AG09319 (cell line): ENCODE measurements at regions not wholly inside any gene's neighbourhood (a gene's known extent, or its start where the extent isn't known, plus 50 kb on each side); places are given as distances from the start of the nearest gene placed in this dataset.

Experiments used
- DNase-seq: peaks from one replicate; pipeline ENCODE4 v3.0.0-alpha.2; 2010; ENCODE audit warnings: low read depth; ENCODE audit errors: extremely low read depth
- TF ChIP-seq, protein P1 (sequence below): IDR thresholded peaks from 2 replicates; pipeline ENCODE4 v1.5.1; 2011; ENCODE audit warnings: low read depth, mild to moderate bottlenecking, inconsistent platforms, low read length, moderate library complexity

DNA sequence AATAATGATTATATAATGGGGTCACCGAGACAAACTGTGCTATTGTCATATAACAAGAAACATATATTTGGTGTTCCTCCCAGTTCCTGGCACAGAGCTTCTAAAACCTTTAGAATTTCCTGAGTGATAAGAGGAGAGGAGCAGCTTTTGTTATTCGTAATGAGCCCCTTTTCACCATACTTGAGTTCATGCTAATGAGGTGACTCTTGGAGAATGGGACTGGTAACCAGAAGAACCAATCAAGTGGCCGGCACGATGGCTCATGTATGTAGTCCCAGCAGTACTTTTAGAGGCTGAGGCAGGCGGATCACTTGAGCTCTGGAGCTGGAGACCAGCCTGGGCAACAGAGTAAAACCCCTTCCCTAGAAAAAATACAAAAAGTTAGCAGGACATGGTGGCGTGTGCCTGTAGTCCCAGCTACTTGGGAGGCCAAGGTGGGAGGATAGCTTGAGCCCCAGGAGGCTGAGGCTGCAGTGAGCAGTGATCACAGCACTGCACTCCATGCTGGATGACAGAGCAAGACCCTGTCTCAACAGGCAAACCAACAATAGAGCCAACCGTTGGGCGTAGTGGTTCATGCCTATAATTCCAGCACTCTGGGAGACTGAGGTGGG, 62.7 kb upstream of the FTH1 start:
- no peak for DNase-seq
- TF ChIP-seq, protein P1, sequence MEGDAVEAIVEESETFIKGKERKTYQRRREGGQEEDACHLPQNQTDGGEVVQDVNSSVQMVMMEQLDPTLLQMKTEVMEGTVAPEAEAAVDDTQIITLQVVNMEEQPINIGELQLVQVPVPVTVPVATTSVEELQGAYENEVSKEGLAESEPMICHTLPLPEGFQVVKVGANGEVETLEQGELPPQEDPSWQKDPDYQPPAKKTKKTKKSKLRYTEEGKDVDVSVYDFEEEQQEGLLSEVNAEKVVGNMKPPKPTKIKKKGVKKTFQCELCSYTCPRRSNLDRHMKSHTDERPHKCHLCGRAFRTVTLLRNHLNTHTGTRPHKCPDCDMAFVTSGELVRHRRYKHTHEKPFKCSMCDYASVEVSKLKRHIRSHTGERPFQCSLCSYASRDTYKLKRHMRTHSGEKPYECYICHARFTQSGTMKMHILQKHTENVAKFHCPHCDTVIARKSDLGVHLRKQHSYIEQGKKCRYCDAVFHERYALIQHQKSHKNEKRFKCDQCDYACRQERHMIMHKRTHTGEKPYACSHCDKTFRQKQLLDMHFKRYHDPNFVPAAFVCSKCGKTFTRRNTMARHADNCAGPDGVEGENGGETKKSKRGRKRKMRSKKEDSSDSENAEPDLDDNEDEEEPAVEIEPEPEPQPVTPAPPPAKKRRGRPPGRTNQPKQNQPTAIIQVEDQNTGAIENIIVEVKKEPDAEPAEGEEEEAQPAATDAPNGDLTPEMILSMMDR: no peak

DNA sequence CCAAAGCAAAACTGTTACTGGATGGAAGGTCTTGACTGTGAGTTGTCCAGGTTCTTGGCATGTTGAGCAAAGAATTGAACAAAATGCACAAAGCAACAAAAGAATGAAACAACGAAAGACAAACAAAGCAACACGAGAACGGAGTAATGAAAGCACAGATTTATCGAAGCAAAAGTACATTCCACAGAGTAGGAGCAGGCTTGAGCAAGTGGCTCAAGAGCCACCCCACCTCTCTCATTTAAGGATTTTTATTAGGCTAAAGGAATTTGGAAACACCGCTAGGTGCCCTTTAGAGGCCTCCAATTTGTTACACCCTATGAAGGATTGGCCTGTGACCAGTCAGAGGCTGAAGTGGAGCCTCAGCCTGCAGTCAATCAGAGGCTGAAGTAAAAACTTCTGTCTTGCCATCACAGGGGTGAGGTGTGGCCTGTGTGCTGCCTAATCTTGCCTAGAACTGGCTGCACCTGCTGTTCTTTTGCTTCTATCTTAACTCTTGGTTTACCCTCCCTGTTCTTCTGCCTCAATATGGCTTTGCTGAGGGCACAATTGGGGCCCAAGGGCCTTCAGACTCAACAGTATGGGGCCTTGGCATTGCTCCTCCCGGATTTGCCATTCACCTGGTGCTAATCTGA, 59.4 kb upstream of the FTH1 start:
- no peak for DNase-seq
- TF ChIP-seq, protein P1: no peak

DNA sequence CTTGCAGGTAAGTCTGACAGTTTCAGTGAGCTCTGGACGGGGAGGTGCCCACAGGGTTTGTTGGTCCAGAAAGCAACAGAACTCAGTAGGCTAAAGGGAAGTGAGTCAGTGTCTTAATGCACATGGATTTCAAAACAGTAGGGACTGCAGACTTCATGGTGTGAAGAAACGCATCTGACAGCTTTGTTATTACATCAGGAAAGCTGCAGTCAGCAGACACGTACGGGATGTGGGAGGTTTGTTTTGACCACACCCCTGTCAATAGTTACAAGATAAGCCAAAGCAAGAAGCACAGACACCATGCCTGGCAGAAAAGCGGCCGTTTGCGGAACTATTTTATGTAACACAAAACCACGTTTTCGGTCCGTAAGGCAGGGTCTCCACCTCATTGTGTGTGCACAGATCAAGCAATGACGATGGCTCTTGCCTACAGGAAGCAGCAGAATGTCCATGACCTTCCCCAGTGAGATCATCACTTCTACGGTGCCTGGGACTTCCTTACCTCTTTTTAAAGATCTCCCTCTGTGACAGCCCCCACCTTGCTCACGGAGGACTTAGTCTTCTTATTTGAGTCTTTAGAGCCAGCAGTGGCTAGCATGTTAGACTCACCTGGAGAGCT, 58.2 kb upstream of the FTH1 start:
- TF ChIP-seq, protein P1: no peak
- DNase-seq: peak; percentile 66

DNA sequence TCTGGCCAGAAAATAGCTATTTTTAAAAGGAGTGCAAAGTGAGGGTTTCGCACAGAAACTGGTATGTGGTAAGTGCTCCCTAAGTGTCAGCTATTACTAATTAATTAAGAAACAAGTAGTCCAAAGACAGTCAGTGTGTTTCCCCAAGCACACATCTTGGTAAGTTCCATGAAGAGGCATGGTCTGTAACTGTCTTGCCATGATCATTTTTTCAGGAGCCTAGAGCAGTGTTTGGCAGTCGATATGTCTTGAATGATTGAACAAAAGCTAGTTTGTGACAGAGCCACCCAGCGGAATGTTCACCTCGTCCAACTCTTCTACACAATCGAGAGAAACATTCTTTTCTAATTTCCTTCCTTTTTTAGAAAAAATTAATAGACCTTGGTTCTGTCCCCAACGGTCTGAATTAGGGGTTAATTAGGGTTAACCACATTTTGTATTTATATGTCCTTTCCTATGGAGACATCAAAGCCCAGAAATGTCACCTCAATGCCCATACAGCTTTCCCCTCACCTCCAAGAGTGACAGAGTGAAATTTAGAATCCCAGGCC, 57.6 kb upstream of the FTH1 start:
- no peak for DNase-seq
- TF ChIP-seq, protein P1: no peak

DNA sequence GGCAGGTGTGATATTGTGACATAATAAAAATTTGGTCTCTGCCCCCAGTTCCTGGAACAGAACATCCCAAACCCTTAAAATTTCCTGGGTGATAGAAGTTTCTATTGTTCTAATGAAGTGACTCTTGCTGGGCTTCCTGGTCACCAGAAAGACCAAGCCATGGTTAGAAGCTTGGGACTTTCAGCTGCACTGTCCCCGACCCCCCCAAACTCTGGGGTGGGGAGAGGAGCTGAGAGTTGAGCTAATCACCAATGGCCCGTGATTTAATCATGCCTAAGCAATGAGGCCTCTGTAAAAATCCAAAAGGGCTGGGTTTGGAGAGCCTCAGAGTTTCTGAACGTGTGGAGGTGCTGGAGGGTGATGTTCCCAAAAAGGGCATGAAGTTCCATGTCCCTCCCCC, 54.8 kb upstream of the FTH1 start:
- DNase-seq: no peak

DNA sequence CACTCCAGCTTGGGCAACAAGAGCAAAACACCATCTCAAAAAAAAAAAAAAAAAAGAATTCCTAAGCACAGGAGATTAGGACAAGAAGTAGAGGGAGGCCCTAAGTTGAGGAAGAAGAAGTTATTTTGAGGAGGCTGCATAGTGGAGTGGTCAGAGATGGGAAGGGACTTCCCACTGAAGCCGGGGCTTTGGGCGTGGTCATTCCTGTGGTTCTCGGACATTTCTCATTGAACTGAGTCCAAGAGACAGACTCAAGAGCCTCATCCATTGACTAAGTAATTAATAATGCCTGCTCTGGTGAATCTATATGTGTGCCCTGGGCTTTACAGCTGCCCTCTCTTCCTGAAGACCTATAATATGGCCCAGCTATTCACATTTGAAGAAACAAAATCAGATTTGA, 53.2 kb upstream of the FTH1 start:
- TF ChIP-seq, protein P1: no peak
- no peak for DNase-seq

More for the DNA sequence above, 54.8 kb upstream of the FTH1 start:
- TF ChIP-seq, protein P1: no peak
